ENCODE measurements at regions not wholly inside any gene's neighbourhood (a gene's known extent, or its start where the extent isn't known, plus 50 kb on each side); places are given as distances from the start of the nearest gene placed in this dataset.

GRCh38 chr7:119983468-119983867, 289.5 kb upstream of the KCND2 start:
- Mint-ChIP-seq H3K4me1 (ENCODE audit: low read depth) (no peaks in the 10 kb centered on the region), H3K27ac (no peak overlapping the region), H3K4me3 (ENCODE audit: low read depth) (no peak overlapping the region), H3K36me3 (ENCODE audit: insufficient read depth) (no peaks in the 10 kb centered on the region), H3K27me3 (no peaks in the 10 kb centered on the region), H3K9me3 (ENCODE audit: low read depth) (no peaks in the 10 kb centered on the region)
- no peak for TF ChIP-seq CTCF (IDR thresholded peaks at IDR 0.05; ENCODE audit: unreplicated experiment)
- DNase-seq (ENCODE audit: low spot score, unreplicated experiment), result no peak

GRCh38 chr7:119984247-119984646, 288.7 kb upstream of the KCND2 start:
- no peak for TF ChIP-seq CTCF (IDR thresholded peaks at IDR 0.05; ENCODE audit: unreplicated experiment)

GRCh38 chr7:119988401-119988800, 284.6 kb upstream of the KCND2 start:
- H3K27me3 Mint-ChIP-seq, result no peaks in the 10 kb centered on the region
- DNase-seq (ENCODE audit: low spot score, unreplicated experiment), result no peak
- H3K36me3 Mint-ChIP-seq (ENCODE audit: insufficient read depth), result no peaks in the 10 kb centered on the region
- peaks cover 14% of the 10 kb centered on the region for H3K9me3 Mint-ChIP-seq (ENCODE audit: low read depth)
- H3K4me3 Mint-ChIP-seq (ENCODE audit: low read depth), result no peak overlapping the region
- TF ChIP-seq CTCF (IDR thresholded peaks at IDR 0.05; ENCODE audit: unreplicated experiment), result no peak
- H3K27ac Mint-ChIP-seq, result no peak overlapping the region
- H3K4me1 Mint-ChIP-seq (ENCODE audit: low read depth), result no peaks in the 10 kb centered on the region

More at GRCh38 chr7:119984247-119984646, 288.7 kb upstream of the KCND2 start:
- DNase-seq (ENCODE audit: low spot score, unreplicated experiment), result no peak
- Mint-ChIP-seq H3K27me3 (no peaks in the 10 kb centered on the region), H3K4me1 (ENCODE audit: low read depth) (no peaks in the 10 kb centered on the region), H3K9me3 (ENCODE audit: low read depth) (no peaks in the 10 kb centered on the region), H3K27ac (no peak overlapping the region), H3K4me3 (ENCODE audit: low read depth) (no peak overlapping the region), H3K36me3 (ENCODE audit: insufficient read depth) (no peaks in the 10 kb centered on the region)

- Mint-ChIP-seq H3K4me3 (ENCODE audit: low read depth) (no peak overlapping the region), H3K4me1 (ENCODE audit: low read depth) (no peaks in the 10 kb centered on the region), H3K27ac (no peak overlapping the region), H3K9me3 (ENCODE audit: low read depth) (peaks cover 14% of the 10 kb centered on the region), H3K36me3 (ENCODE audit: insufficient read depth) (no peaks in the 10 kb centered on the region), H3K27me3 (no peaks in the 10 kb centered on the region)
- TF ChIP-seq CTCF (IDR thresholded peaks at IDR 0.05; ENCODE audit: unreplicated experiment), result no peak
- no peak for DNase-seq (ENCODE audit: low spot score, unreplicated experiment)
Observed at GRCh38 chr7:119994928-119995327, 278.0 kb upstream of the KCND2 start.

- Mint-ChIP-seq H3K4me1 (ENCODE audit: low read depth) (no peaks in the 10 kb centered on the region), H3K36me3 (ENCODE audit: insufficient read depth) (no peaks in the 10 kb centered on the region), H3K4me3 (ENCODE audit: low read depth) (no peak overlapping the region), H3K27ac (no peak overlapping the region), H3K9me3 (ENCODE audit: low read depth) (peaks cover 9% of the 10 kb centered on the region), H3K27me3 (no peaks in the 10 kb centered on the region)
- no peak for DNase-seq (ENCODE audit: low spot score, unreplicated experiment)
- no peak for TF ChIP-seq CTCF (IDR thresholded peaks at IDR 0.05; ENCODE audit: unreplicated experiment)
Observed at GRCh38 chr7:119996634-119997033, 276.3 kb upstream of the KCND2 start.
